ENCODE measurements at regions not wholly inside any gene's neighbourhood (a gene's known extent, or its start where the extent isn't known, plus 50 kb on each side); places are given as distances from the start of the nearest gene placed in this dataset.

DNA sequence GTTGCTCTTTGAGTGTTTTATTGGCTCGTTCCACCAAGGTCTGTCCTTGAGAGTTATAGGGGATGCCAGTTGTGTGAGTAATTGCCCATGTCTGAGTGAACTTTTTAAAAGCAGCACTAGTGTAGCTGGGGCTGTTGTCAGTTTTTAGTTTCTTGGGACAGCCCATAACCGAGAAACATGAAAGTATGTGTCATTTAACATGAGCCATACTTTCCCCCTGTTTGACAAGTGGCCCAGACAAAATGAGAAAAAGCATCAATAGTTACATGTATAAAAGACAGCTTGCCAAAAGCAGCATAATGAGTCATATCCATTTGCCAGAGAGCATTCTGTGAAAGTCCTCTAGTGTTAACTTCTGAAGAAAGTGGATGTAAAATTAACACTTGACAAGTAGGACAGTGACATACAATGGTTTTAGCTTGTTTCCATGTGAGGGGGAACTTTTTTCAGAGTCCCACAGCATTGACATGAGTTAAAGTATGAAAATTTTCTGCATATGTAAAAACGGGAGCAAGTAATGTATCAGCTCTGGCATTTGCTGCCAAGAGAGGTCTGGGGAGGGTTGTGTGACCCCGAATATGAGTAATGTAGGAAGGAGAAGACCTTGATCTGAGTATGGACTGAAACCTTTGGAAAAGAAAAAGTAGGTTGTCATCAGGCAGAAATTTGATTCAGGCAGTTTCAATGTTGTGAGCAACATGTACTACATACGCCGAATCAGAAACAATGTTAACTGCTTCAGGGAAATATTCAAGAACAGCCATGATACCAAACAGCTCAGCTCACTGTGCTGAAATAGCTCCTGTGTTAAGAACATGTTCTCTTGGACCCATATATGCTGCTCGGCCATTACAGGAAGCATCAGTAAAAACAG, 56.8 kb upstream of the ARL4D start:
- peaks cover 11% of the 10 kb centered on the region for H3K4me1 ChIP-seq (ENCODE audit: control insufficient read depth, extremely low read depth, insufficient read depth, low read length)

DNA sequence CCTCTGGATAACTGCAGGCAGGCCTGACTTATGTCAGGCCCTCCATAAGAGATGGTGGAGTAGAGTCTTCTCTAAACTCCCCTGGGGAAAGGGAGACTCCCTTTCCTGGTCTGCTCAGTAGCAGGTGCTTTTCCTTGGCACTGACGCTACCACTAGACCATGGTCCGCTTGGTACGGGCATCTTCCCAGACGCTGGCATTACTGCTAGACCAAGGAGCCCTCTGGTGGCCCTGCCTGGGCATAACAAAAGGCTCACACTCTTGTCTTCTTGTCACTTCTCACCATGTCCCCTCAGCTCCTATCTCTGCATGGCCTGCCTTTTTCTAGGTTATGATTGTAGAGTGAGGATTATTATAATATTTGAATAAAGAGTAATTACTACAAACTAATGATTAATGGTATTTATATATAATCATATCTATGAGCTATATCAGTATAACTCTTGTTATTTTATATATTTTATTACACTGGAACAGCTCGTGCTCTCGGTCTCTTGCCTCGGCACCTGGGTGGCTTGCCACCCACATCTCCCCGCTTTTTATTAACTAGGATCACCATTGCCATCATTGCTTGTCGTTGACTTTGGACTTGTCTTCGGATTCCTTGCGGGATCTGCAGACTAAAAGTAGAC, 59.8 kb upstream of the ARL4D start:
- Histone ChIP-seq H3K36me3 (ENCODE audit: control insufficient read depth, insufficient read depth, low read length) (no peaks in the 10 kb centered on the region), H3K27me3 (ENCODE audit: control insufficient read depth, insufficient read depth, low read length) (no peaks in the 10 kb centered on the region), H4K20me1 (ENCODE audit: control insufficient read depth, extremely low read depth, insufficient read depth, low read length) (no peaks in the 10 kb centered on the region), H2AFZ (ENCODE audit: low read length) (no peak overlapping the region), H3K4me3 (replicated peaks in 1 of 4; ENCODE audit: control extremely low read depth in 1 of 4, insufficient read depth in 1 of 4, low read depth in 3 of 4, low read length in 4 of 4) (no peak overlapping the region), H3K9me3 (ENCODE audit: control insufficient read depth, insufficient read depth, low read depth, low read length) (no peaks in the 10 kb centered on the region), H3K4me1 (ENCODE audit: control insufficient read depth, extremely low read depth, insufficient read depth, low read length) (peaks cover 11% of the 10 kb centered on the region), H3K9ac (ENCODE audit: insufficient read depth, low read length) (no peak overlapping the region), H3K79me2 (ENCODE audit: control insufficient read depth, insufficient read depth, low read length) (no peaks in the 10 kb centered on the region), H3K27ac (ENCODE audit: insufficient read depth, low read length) (no peak overlapping the region), H3K4me2 (ENCODE audit: extremely low read depth, insufficient read depth, low read length) (no peak overlapping the region)
- DNase-seq (ENCODE audit: low read depth in 2 of 2): peak; percentile 31 to 61
- no peak for TF ChIP-seq EZH2 (IDR thresholded peaks at IDR 0.05; ENCODE audit: low read length, missing control alignments)
- TF ChIP-seq, protein P1, sequence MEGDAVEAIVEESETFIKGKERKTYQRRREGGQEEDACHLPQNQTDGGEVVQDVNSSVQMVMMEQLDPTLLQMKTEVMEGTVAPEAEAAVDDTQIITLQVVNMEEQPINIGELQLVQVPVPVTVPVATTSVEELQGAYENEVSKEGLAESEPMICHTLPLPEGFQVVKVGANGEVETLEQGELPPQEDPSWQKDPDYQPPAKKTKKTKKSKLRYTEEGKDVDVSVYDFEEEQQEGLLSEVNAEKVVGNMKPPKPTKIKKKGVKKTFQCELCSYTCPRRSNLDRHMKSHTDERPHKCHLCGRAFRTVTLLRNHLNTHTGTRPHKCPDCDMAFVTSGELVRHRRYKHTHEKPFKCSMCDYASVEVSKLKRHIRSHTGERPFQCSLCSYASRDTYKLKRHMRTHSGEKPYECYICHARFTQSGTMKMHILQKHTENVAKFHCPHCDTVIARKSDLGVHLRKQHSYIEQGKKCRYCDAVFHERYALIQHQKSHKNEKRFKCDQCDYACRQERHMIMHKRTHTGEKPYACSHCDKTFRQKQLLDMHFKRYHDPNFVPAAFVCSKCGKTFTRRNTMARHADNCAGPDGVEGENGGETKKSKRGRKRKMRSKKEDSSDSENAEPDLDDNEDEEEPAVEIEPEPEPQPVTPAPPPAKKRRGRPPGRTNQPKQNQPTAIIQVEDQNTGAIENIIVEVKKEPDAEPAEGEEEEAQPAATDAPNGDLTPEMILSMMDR (conservative IDR thresholded peaks at IDR 0.05 in 1 of 2, IDR thresholded peaks at IDR 0.05 in 1 of 2; ENCODE audit: low read depth in 1 of 2, low read length in 2 of 2): peak; percentile 75 to 86

More for the DNA sequence above, 56.8 kb upstream of the ARL4D start:
- Histone ChIP-seq H2AFZ (ENCODE audit: low read length) (no peak overlapping the region), H3K4me2 (ENCODE audit: extremely low read depth, insufficient read depth, low read length) (peak overlapping the region; percentile 75), H3K27me3 (ENCODE audit: control insufficient read depth, insufficient read depth, low read length) (no peaks in the 10 kb centered on the region), H4K20me1 (ENCODE audit: control insufficient read depth, extremely low read depth, insufficient read depth, low read length) (no peaks in the 10 kb centered on the region), H3K9me3 (ENCODE audit: control insufficient read depth, insufficient read depth, low read depth, low read length) (no peaks in the 10 kb centered on the region), H3K9ac (ENCODE audit: insufficient read depth, low read length) (no peak overlapping the region), H3K27ac (ENCODE audit: insufficient read depth, low read length) (peak overlapping the region; percentile 47), H3K79me2 (ENCODE audit: control insufficient read depth, insufficient read depth, low read length) (no peaks in the 10 kb centered on the region), H3K36me3 (ENCODE audit: control insufficient read depth, insufficient read depth, low read length) (no peaks in the 10 kb centered on the region), H3K4me3 (replicated peaks in 1 of 4; ENCODE audit: control extremely low read depth in 1 of 4, insufficient read depth in 1 of 4, low read depth in 3 of 4, low read length in 4 of 4) (peak overlapping the region in 1 of 4 experiments; percentile 5)
- DNase-seq (ENCODE audit: low read depth in 2 of 2): peak; percentile 70 to 77
- TF ChIP-seq, protein P1 (conservative IDR thresholded peaks at IDR 0.05 in 1 of 2, IDR thresholded peaks at IDR 0.05 in 1 of 2; ENCODE audit: low read depth in 1 of 2, low read length in 2 of 2): no peak

DNA sequence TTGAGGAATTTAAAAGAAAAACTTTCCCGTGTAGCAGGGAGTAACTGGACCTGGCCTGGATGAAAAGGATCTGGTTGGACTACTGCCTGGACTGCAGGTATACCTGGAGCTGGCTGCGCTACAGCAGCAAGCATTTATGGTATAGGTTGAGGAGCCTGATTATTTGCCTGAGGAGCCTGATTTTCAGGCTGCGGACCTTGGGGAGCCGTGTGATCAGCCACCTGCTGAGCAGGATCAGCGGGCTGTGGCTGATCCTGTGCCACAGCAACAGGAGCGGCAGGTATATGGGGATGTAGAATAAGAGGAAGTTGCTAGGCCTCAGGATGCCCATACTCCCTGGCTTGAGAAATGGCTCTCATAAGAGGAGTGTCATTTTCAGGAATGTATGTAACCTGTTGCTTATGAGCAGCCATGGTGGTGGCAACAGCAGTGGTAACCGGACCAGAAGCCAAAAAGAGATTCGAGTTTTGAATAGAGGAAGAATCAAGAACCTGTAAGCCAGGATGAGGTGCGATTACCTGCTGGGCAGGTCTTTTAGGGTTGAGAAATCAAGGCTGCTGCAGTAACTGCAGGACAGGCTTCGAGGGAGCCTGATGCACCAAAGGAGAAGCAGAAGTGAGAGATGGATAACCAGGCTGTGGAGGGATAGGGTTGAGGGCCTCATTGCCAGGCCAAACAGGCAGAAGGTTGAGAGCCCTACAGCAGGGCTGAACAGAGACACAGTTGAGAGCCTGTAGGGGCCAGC, 60.9 kb upstream of the ARL4D start:
- Histone ChIP-seq H3K4me3 (replicated peaks in 1 of 4; ENCODE audit: control extremely low read depth in 1 of 4, insufficient read depth in 1 of 4, low read depth in 3 of 4, low read length in 4 of 4) (no peak overlapping the region), H3K4me2 (ENCODE audit: extremely low read depth, insufficient read depth, low read length) (no peak overlapping the region), H3K27me3 (ENCODE audit: control insufficient read depth, insufficient read depth, low read length) (no peaks in the 10 kb centered on the region), H2AFZ (ENCODE audit: low read length) (no peak overlapping the region), H3K9me3 (ENCODE audit: control insufficient read depth, insufficient read depth, low read depth, low read length) (no peaks in the 10 kb centered on the region), H3K27ac (ENCODE audit: insufficient read depth, low read length) (no peak overlapping the region), H3K4me1 (ENCODE audit: control insufficient read depth, extremely low read depth, insufficient read depth, low read length) (peaks cover 11% of the 10 kb centered on the region), H3K36me3 (ENCODE audit: control insufficient read depth, insufficient read depth, low read length) (no peaks in the 10 kb centered on the region), H3K79me2 (ENCODE audit: control insufficient read depth, insufficient read depth, low read length) (no peaks in the 10 kb centered on the region), H3K9ac (ENCODE audit: insufficient read depth, low read length) (no peak overlapping the region), H4K20me1 (ENCODE audit: control insufficient read depth, extremely low read depth, insufficient read depth, low read length) (no peaks in the 10 kb centered on the region)
- TF ChIP-seq, protein P1 (conservative IDR thresholded peaks at IDR 0.05 in 1 of 2, IDR thresholded peaks at IDR 0.05 in 1 of 2; ENCODE audit: low read depth in 1 of 2, low read length in 2 of 2): no peak
- TF ChIP-seq EZH2 (IDR thresholded peaks at IDR 0.05; ENCODE audit: low read length, missing control alignments): no peak
- no peak for DNase-seq (ENCODE audit: low read depth in 2 of 2)

All from fibroblast of lung (primary cell).